A549 (cell line): ENCODE measurements at regions not wholly inside any gene's neighbourhood (a gene's known extent, or its start where the extent isn't known, plus 50 kb on each side); places are given as distances from the start of the nearest gene placed in this dataset.

ENCODE experiments used
- ATAC-seq, 2 experiments: fragments of 200-7000 bp in 1 of 2; fragments of >200 bp in 1 of 2; cut with Nextera tagmentation in 1 of 2; cut with Tn5 transposase in 1 of 2; 3 replicates each; pipeline versions ENCODE4 v1.8.0 to v1.9.1; 2018 to 2020; ENCODE audit warnings: mild to moderate bottlenecking in 1 of 2, moderate library complexity in 1 of 2
- CTCF ChIA-PET: fragments of 300-600 bp; sonication (Branson Sonifier 250); formaldehyde crosslinking; extraction: SDS; loops from one replicate; lab custom pipeline; 2021; ENCODE audit warnings: antibody characterized with exemption, inconsistent platforms; lab: Yijun Ruan, JAX
- POLR2A ChIA-PET: fragments of 350-600 bp; formaldehyde crosslinking; extraction: SDS; loops from one replicate; lab custom pipeline; 2021; ENCODE audit warnings: antibody characterized with exemption, inconsistent platforms; lab: Yijun Ruan, JAX
- DNase-seq, 2 experiments: peaks; one replicate each; pipeline versions ENCODE4 v3.0.0 to v3.0.0-alpha.2; 2011 to 2016; ENCODE audit warnings: low read depth in 1 of 2, low spot score in 1 of 2
- FAIRE-seq: peaks from 2 replicates; lab custom pipeline; 2011; peaks lifted over from hg19 to GRCh38; lab: Jason Lieb, UNC
- H3K27ac ChIP-seq, 2 experiments: fragments of >200 bp; sonication (Bioruptor Twin); formaldehyde crosslinking; 3 replicates each; pipeline ENCODE4 v1.5.1; 2016 to 2017
- H3K4me1 ChIP-seq: fragments of >200 bp; sonication (Bioruptor Twin); formaldehyde crosslinking; 3 replicates; pipeline ENCODE4 v1.6.1; 2016
- H3K4me2 ChIP-seq: fragments of >200 bp; sonication (Bioruptor Twin); formaldehyde crosslinking; 3 replicates; pipeline ENCODE4 v1.6.1; 2016
- H3K4me3 ChIP-seq: fragments of >200 bp; sonication (Bioruptor Twin); formaldehyde crosslinking; 3 replicates; pipeline ENCODE4 v1.5.1; 2016
- H3K9me3 ChIP-seq: fragments of >200 bp; sonication (Bioruptor Twin); formaldehyde crosslinking; 3 replicates; pipeline ENCODE4 v1.6.1; 2016
- BHLHE40 ChIP-seq: IDR thresholded peaks from 2 replicates; pipeline ENCODE4 v1.6.1; 2012; ENCODE audit warnings: low read depth, low read length, inconsistent platforms
- CBX2 ChIP-seq: fragments of 200-600 bp; sonication (generic); IDR thresholded peaks from 2 replicates; pipeline ENCODE4 v1.6.1; 2016; ENCODE audit warnings: low read depth, mild to moderate bottlenecking, borderline replicate concordance
- CHD4 ChIP-seq: fragments of 200-600 bp; sonication (generic); IDR thresholded peaks from 2 replicates; pipeline ENCODE4 v1.6.1; 2016; ENCODE audit warnings: antibody characterized with exemption, mild to moderate bottlenecking, borderline replicate concordance
- EHF ChIP-seq: fragments of 250-450 bp; sonication (Bioruptor Pico); IDR thresholded peaks from 2 replicates; pipeline ENCODE4 v1.5.0; 2020; ENCODE audit warnings: mild to moderate bottlenecking
- FOSB ChIP-seq: fragments of 250-450 bp; sonication (Bioruptor Pico); IDR thresholded peaks from 2 replicates; pipeline ENCODE4 v1.5.0; 2020; ENCODE audit warnings: mild to moderate bottlenecking, moderate library complexity
- GATA3 ChIP-seq: IDR thresholded peaks from 2 replicates; pipeline ENCODE4 v1.6.1; 2012; ENCODE audit warnings: borderline replicate concordance
- KDM1A ChIP-seq: fragments of 200-600 bp; sonication (generic); IDR thresholded peaks from 2 replicates; pipeline ENCODE4 v1.6.1; 2016; ENCODE audit warnings: low read depth, mild to moderate bottlenecking
- KDM5A ChIP-seq: fragments of 200-600 bp; sonication (generic); IDR thresholded peaks from 2 replicates; pipeline ENCODE4 v1.6.1; 2016; ENCODE audit warnings: antibody characterized with exemption, mild to moderate bottlenecking
- NR3C1 ChIP-seq: fragments of >200 bp; sonication (Bioruptor Twin); formaldehyde crosslinking; IDR thresholded peaks from 3 replicates; pipeline ENCODE4 v1.6.1; 2017
- POLR2A ChIP-seq: IDR thresholded peaks from 2 replicates; pipeline ENCODE4 v1.6.1; 2012; ENCODE audit warnings: mild to moderate bottlenecking, low read length
- POLR2AphosphoS2 ChIP-seq: conservative IDR thresholded peaks from 2 replicates; pipeline ENCODE4 v1.6.1; 2012; ENCODE audit warnings: low read length, improper control_type of control experiment, inconsistent platforms
- RARB ChIP-seq: fragments of 250-450 bp; sonication (Bioruptor Pico); IDR thresholded peaks from 2 replicates; pipeline ENCODE4 v1.8.0; 2021; ENCODE audit warnings: mild to moderate bottlenecking, moderate library complexity
- RCOR1 ChIP-seq: fragments of 150-350 bp; IDR thresholded peaks from 2 replicates; pipeline ENCODE4 v1.6.1; 2014; ENCODE audit warnings: antibody characterized with exemption, low read length, low read depth
- RFX5 ChIP-seq: fragments of 450-650 bp; IDR thresholded peaks from 2 replicates; pipeline ENCODE4 v1.7.1; 2014; ENCODE audit warnings: antibody characterized with exemption, mild to moderate bottlenecking, moderate library complexity
- SMC3 ChIP-seq: fragments of >200 bp; sonication (Bioruptor Twin); formaldehyde crosslinking; IDR thresholded peaks from 3 replicates; pipeline ENCODE4 v1.6.1; 2018; ENCODE audit warnings: inconsistent platforms
- TP53 ChIP-seq: fragments of 250-450 bp; sonication (Bioruptor Pico); IDR thresholded peaks from 2 replicates; pipeline ENCODE4 v1.5.0; 2021; ENCODE audit warnings: mild to moderate bottlenecking, moderate library complexity
- ZC3H11A ChIP-seq: fragments of 450-650 bp; IDR thresholded peaks from 2 replicates; pipeline ENCODE4 v1.6.1; 2014; ENCODE audit warnings: antibody characterized with exemption, mild to moderate bottlenecking
- ZFP36 ChIP-seq: fragments of 450-650 bp; IDR thresholded peaks from 2 replicates; pipeline ENCODE4 v1.6.1; 2014; ENCODE audit warnings: borderline replicate concordance; ENCODE audit not compliant: partially characterized antibody
- ZNF302 ChIP-seq: fragments of 250-450 bp; sonication (Bioruptor Pico); IDR thresholded peaks from 2 replicates; pipeline ENCODE4 v1.9.0; 2021; ENCODE audit warnings: inconsistent platforms, mild to moderate bottlenecking, moderate library complexity
- ZSCAN20 ChIP-seq: fragments of 250-450 bp; sonication (Bioruptor Pico); IDR thresholded peaks from 2 replicates; pipeline ENCODE4 v1.8.0; 2022; ENCODE audit warnings: mild to moderate bottlenecking, moderate library complexity
- WGBS: methylation state at CpG from one replicate; pipeline ENCODE4 v1.1.6; 2017; ENCODE audit errors: missing lambda C conversion rate; 5-methylcytosine and 5-hydroxymethylcytosine counted together
- TF ChIP-seq, protein P1 (sequence below): fragments of 250-450 bp; sonication (Bioruptor Pico); IDR thresholded peaks from 2 replicates; pipeline ENCODE4 v1.5.0; 2020; ENCODE audit warnings: low read depth, mild to moderate bottlenecking, moderate library complexity
- TF ChIP-seq, protein P2 (sequence below): fragments of 450-650 bp; IDR thresholded peaks from 2 replicates; pipeline ENCODE4 v1.6.1; 2014; ENCODE audit warnings: antibody characterized with exemption
- TF ChIP-seq, protein P3 (sequence below): fragments of >200 bp; sonication (Bioruptor Twin); formaldehyde crosslinking; IDR thresholded peaks from 3 replicates; pipeline ENCODE4 v1.6.1; 2016
- TF ChIP-seq, protein P4 (sequence below): fragments of >200 bp; sonication (Bioruptor Twin); formaldehyde crosslinking; IDR thresholded peaks from 3 replicates; pipeline ENCODE4 v1.5.1; 2016

DNA sequence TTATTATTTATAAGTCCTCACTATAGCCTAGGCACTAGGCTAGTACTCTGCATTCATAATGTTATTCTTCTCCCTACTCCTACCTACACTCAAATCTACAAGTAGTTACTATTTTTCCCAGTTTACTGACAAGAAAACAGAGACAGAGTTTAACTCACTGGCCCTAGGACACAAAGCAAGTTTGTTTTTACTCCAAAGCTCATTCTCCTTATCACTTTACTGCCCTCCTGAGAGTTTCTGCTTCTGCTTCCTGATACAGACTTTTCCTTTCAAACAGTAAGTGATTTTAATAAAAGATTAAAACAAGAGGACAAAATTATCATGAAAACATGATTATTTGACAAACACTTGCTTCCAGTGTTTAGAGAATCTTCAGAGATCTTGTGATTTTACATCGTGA, 60.6 kb upstream of the CADPS start:
- H3K4me1 ChIP-seq, result no peaks in the 10 kb centered on the region
- FAIRE-seq, result no peak
- CTCF ChIA-PET, result no interaction called here
- H3K4me3 ChIP-seq, result no peak overlapping the region
- TF ChIP-seq KDM1A (no peak), POLR2A (no peak), RFX5 (no peak), ZFP36 (no peak), SMC3 (no peak), ZNF302 (CRISPR knock-in tag) (no peak), ZC3H11A (no peak), EHF (CRISPR knock-in tag) (no peak), KDM5A (no peak), CHD4 (no peak), RCOR1 (no peak), POLR2AphosphoS2 (no peak), RARB (CRISPR knock-in tag) (no peak), NR3C1 (no peak), FOSB (CRISPR knock-in tag) (no peak)
- TF ChIP-seq, protein P1, sequence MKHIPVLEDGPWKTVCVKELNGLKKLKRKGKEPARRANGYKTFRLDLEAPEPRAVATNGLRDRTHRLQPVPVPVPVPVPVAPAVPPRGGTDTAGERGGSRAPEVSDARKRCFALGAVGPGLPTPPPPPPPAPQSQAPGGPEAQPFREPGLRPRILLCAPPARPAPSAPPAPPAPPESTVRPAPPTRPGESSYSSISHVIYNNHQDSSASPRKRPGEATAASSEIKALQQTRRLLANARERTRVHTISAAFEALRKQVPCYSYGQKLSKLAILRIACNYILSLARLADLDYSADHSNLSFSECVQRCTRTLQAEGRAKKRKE, result no peak
- TF ChIP-seq, all 56 proteins: peak for 0
- no peak for DNase-seq
- ATAC-seq, result no peak
- POLR2A ChIA-PET, result no interaction called here
- WGBS, result 4% methylated on average over 1 of the region's 1 CpG
- Histone ChIP-seq H3K27ac (no peak overlapping the region), H3K9me3 (no peaks in the 10 kb centered on the region), H3K4me2 (no peak overlapping the region)

DNA sequence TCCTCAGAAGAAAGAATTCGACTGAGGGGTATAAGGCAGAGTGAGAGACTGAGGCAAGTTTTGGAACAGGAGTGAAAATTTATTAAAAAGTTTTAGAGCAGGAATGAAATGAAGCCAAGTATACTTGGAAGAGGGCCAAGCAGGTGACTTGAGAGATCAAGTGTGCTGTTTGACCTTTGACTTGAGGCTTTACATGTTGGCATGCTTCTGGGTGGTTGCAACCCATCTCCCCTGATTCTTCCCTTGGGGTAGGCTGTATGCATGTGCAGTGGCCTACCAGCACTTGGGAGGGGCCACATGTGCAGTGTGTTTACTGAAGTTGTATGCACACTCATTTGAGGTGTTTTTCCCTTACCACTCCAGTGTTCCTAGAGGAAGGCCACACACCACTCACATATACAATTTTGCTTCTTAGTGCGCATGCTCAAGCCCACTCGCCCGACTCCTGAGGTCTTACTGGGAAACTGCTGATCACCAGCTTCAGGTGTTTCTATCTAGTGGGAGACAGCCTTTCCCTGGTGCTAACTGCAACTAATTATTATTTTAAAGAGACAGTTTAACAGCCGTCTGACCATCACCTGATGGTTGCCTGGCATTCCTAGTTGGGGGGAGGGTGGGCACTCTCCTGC, 61.5 kb upstream of the CADPS start:
- H3K27ac ChIP-seq, result no peak overlapping the region
- H3K4me3 ChIP-seq, result no peak overlapping the region
- H3K9me3 ChIP-seq, result no peaks in the 10 kb centered on the region
- POLR2A ChIA-PET, result no interaction called here
- FAIRE-seq (no peak), ATAC-seq (no peak), DNase-seq (no peak)
- TF ChIP-seq, protein P2, sequence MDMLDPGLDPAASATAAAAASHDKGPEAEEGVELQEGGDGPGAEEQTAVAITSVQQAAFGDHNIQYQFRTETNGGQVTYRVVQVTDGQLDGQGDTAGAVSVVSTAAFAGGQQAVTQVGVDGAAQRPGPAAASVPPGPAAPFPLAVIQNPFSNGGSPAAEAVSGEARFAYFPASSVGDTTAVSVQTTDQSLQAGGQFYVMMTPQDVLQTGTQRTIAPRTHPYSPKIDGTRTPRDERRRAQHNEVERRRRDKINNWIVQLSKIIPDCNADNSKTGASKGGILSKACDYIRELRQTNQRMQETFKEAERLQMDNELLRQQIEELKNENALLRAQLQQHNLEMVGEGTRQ, result no peak
- TF ChIP-seq SMC3, result no peak
- no peak for TF ChIP-seq CHD4
- TF ChIP-seq KDM5A, result no peak
- no peak for TF ChIP-seq BHLHE40
- TF ChIP-seq, protein P3, sequence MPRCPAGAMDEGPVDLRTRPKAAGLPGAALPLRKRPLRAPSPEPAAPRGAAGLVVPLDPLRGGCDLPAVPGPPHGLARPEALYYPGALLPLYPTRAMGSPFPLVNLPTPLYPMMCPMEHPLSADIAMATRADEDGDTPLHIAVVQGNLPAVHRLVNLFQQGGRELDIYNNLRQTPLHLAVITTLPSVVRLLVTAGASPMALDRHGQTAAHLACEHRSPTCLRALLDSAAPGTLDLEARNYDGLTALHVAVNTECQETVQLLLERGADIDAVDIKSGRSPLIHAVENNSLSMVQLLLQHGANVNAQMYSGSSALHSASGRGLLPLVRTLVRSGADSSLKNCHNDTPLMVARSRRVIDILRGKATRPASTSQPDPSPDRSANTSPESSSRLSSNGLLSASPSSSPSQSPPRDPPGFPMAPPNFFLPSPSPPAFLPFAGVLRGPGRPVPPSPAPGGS, result no peak
- no peak for TF ChIP-seq ZFP36
- TF ChIP-seq CBX2, result no peak
- TF ChIP-seq POLR2AphosphoS2, result no peak
- TF ChIP-seq GATA3, result no peak
- no peak overlapping the region for H3K4me2 ChIP-seq
- CTCF ChIA-PET, result no interaction called here
- no peaks in the 10 kb centered on the region for H3K4me1 ChIP-seq
- 16% methylated on average over 5 of the region's 5 CpGs for WGBS

DNA sequence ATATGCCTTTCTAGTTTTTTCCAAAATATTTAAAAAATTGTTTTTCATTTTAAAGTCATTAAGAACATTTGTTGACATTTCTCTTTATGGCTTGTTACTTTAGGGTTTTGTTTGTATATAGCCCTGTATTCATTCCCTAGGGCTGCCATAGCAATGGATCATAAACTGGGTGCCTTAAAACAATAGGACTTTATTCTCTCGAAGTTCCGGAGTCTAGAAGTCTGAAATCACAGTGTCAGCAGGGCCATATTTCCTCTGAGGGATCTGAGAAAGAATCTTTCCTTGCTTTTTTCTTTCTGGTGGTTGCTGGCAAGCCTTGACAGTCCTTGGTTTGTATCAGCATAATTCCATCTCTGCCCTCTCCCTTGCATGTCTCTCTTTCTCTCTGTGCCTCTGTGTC, 63.4 kb upstream of the CADPS start:
- ATAC-seq (no peak), FAIRE-seq (no peak), DNase-seq (no peak)
- no peak for TF ChIP-seq TP53
- no peak for TF ChIP-seq ZSCAN20 (CRISPR knock-in tag)
- TF ChIP-seq, protein P4, sequence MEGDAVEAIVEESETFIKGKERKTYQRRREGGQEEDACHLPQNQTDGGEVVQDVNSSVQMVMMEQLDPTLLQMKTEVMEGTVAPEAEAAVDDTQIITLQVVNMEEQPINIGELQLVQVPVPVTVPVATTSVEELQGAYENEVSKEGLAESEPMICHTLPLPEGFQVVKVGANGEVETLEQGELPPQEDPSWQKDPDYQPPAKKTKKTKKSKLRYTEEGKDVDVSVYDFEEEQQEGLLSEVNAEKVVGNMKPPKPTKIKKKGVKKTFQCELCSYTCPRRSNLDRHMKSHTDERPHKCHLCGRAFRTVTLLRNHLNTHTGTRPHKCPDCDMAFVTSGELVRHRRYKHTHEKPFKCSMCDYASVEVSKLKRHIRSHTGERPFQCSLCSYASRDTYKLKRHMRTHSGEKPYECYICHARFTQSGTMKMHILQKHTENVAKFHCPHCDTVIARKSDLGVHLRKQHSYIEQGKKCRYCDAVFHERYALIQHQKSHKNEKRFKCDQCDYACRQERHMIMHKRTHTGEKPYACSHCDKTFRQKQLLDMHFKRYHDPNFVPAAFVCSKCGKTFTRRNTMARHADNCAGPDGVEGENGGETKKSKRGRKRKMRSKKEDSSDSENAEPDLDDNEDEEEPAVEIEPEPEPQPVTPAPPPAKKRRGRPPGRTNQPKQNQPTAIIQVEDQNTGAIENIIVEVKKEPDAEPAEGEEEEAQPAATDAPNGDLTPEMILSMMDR, result no peak
- no peak overlapping the region for H3K4me3 ChIP-seq
- H3K9me3 ChIP-seq, result no peaks in the 10 kb centered on the region
- WGBS, result 14% methylated on average over 2 of the region's 2 CpGs
- CTCF ChIA-PET, result no interaction called here
- no peaks in the 10 kb centered on the region for H3K4me1 ChIP-seq
- POLR2A ChIA-PET, result no interaction called here
- H3K4me2 ChIP-seq, result no peak overlapping the region
- H3K27ac ChIP-seq, result no peak overlapping the region
